ENCODE measurements at regions not wholly inside any gene's neighbourhood (a gene's known extent, or its start where the extent isn't known, plus 50 kb on each side); places are given as distances from the start of the nearest gene placed in this dataset.

DNA sequence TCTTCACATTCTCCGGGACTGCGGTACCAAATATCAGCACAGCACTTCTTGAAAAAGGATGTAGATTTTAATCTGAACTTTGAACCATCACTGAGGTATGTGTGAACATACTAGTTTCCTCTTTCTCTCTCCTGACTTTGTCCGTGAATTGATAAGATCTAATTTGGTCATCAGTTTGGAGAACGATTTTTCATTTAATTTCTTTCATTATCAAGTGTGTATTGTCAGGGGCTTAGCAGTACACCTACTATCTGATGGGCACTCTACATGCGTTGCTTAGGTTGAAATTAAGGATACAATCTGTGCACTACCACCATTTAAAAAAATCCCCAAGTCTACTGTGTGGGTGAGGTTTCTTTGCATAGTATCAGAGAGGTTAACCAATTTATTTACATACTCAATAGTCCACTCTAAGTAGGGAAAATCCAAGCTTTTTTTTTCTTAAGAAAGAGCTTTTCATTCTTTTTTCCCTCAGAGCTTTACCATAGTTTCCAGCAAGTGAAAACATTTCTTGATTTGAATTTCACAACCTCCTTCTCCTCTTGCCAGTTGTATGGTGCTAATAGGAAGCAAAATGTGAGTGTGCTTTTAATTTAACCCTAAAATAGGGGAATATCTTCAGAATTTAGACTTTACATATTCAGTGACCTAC lies 105.4 kb upstream of the ESR1 start:
- Histone ChIP-seq H3K27me3 (no peaks in the 10 kb centered on the region), H3K27ac (no peak overlapping the region), H3K4me1 (peaks cover 0 to 32% (median 11%) of the 10 kb centered on the region in 4 donors), H3K36me3 (no peaks in the 10 kb centered on the region), H3K4me3 (no peak overlapping the region), H3K9me3 (no peaks in the 10 kb centered on the region)
- DNase-seq, result no peak
- TF ChIP-seq CTCF (IDR thresholded peaks at IDR 0.05), result no peak
- intact Hi-C loops (cut with DNase I; ENCODE audit: low total_unique reads), result no loop called here

DNA sequence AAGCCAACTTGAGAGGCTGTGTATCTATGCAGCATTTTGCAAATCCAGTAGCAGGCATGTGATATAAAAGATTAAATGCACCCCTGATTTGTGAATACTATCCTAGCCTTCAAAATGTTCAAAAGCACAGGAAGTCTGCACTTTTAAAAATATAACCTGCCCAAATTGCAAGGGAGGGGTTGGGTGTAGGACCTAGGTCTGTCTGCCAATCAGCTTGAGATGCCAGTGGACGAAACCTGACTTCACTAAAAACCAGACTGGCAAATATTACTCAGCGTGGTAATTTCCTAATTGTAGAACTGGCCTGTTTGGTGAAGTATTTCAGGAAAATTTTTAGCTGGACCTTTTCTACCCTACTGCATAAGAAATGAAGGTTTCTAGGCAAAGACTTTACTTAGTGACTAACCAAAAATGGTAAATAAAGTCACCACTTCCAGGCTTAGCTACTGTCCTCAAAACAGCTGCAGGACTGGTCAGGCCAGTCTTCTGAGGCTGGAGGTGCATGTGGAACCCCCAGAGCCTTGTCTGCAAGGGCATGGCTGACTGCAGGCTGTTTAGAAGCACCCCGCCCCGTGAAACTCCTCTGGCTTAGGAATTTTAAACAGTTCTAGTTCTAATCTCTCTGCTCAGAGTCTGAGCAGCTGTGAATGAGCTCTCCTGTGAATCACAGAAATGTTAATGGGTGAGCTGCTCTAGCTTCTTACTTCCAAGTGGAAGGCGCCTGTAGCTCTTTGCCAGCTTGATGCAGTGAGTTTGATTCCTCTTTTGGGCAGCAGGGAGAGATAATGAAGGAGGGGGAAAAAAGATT lies 104.4 kb upstream of the ESR1 start:
- intact Hi-C loops (cut with DNase I; ENCODE audit: low total_unique reads), result no loop called here
- Histone ChIP-seq H3K4me3 (no peak overlapping the region), H3K4me1 (peaks cover 0 to 32% (median 11%) of the 10 kb centered on the region in 4 donors), H3K27me3 (no peaks in the 10 kb centered on the region), H3K9me3 (no peaks in the 10 kb centered on the region), H3K27ac (peak overlapping the region in 1 of 2 donors; percentile 42), H3K36me3 (no peaks in the 10 kb centered on the region)
- TF ChIP-seq CTCF (IDR thresholded peaks at IDR 0.05), result no peak
- DNase-seq, result no peak

GRCh38 chr6:151704383-151704782 lies 103.1 kb upstream of the ESR1 start:
- intact Hi-C loops (cut with DNase I; ENCODE audit: low total_unique reads), result no loop called here
- no peaks in the 10 kb centered on the region for H3K36me3 ChIP-seq
- H3K9me3 ChIP-seq, result no peaks in the 10 kb centered on the region
- H3K27ac ChIP-seq, result no peak overlapping the region
- TF ChIP-seq CTCF (IDR thresholded peaks at IDR 0.05), result no peak
- no peaks in the 10 kb centered on the region for H3K27me3 ChIP-seq
- H3K4me1 ChIP-seq, result peaks cover 0 to 30% (median 11%) of the 10 kb centered on the region in 4 donors
- no peak overlapping the region for H3K4me3 ChIP-seq
- DNase-seq, result no peak

DNA sequence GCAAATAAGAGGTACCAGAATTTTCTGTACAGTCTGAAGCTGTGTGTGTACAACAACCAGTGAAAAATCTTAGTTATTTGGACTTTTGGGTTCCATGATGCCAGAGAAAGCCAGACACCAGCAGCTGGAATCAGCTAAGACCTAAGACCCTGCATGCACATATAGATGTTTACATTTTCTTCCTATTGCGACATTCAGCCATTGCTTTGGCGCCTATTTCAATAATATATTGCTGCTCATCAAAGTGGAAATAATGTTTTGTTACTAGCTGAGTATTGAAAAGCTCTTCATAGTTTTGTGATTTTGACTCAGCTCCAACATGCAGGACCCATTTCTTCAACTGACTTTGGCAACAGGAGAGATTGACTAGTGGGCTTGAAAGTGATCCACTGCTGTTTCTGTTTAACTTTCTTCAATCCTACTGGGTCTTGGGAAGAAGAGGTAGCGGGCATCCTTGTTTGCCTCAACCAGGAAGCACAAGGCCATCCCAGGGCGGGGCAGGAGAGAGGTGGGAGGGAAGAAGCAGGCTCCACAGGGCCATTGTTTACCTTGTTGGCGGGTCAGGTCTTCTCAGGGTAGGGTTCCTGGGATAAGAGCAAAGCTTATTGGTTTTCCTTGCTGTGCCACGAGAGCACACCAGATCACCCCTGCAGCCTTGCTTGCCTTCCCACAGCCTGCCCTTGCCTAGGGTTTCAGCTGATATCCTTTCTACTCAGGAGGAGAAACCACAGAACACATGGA lies 101.3 kb upstream of the ESR1 start:
- Histone ChIP-seq H3K4me3 (no peak overlapping the region), H3K9me3 (no peaks in the 10 kb centered on the region), H3K27me3 (no peaks in the 10 kb centered on the region), H3K27ac (no peak overlapping the region), H3K36me3 (no peaks in the 10 kb centered on the region), H3K4me1 (peaks cover 0 to 13% (median 7%) of the 10 kb centered on the region in 4 donors)
- intact Hi-C loops (cut with DNase I; ENCODE audit: low total_unique reads), result no loop called here
- DNase-seq, result no peak
- no peak for TF ChIP-seq CTCF (IDR thresholded peaks at IDR 0.05)

GRCh38 chr6:151709329-151709728 lies 98.2 kb upstream of the ESR1 start:
- intact Hi-C loops (cut with DNase I; ENCODE audit: low total_unique reads), result no loop called here
- TF ChIP-seq CTCF (IDR thresholded peaks at IDR 0.05), result no peak
- H3K27ac ChIP-seq, result no peak overlapping the region
- no peaks in the 10 kb centered on the region for H3K4me1 ChIP-seq
- no peak for DNase-seq
- no peaks in the 10 kb centered on the region for H3K27me3 ChIP-seq
- H3K9me3 ChIP-seq, result no peaks in the 10 kb centered on the region
- H3K4me3 ChIP-seq, result no peak overlapping the region
- no peaks in the 10 kb centered on the region for H3K36me3 ChIP-seq

Data from tibial artery (tissue), 4 donors.